H1 (cell line): ENCODE measurements at regions not wholly inside any gene's neighbourhood (a gene's known extent, or its start where the extent isn't known, plus 50 kb on each side); places are given as distances from the start of the nearest gene placed in this dataset.
A peak's percentile ranks its signal among the peaks of the same experiment; 100 is the strongest.

ENCODE experiments used
- CTCF ChIA-PET: fragments of 300-600 bp; sonication (Branson Sonifier 250); formaldehyde crosslinking; loops from one replicate; lab custom pipeline; 2021; ENCODE audit not compliant: partially characterized antibody; lab: Charles Lee
- POLR2A ChIA-PET: fragments of 300-600 bp; sonication (Branson Sonifier 250); formaldehyde crosslinking; loops from one replicate; lab custom pipeline; 2021; ENCODE audit warnings: inconsistent platforms; ENCODE audit not compliant: partially characterized antibody; lab: Charles Lee
- DNase-seq, 2 experiments: peaks; one replicate each; pipeline versions ENCODE4 v3.0.0 to v3.0.0-alpha.2; 2010 to 2022; ENCODE audit warnings: low spot score in 2 of 2, low read depth in 1 of 2, mixed read lengths in 1 of 2
- FAIRE-seq: peaks from 2 replicates; lab custom pipeline; 2011; peaks lifted over from hg19 to GRCh38; lab: Jason Lieb, UNC
- H2AFZ ChIP-seq: 2 replicates; pipeline ENCODE4 v1.8.1; 2012; ENCODE audit warnings: low read length, inconsistent platforms
- H2AK5ac ChIP-seq: 2 replicates; pipeline ENCODE4 v1.6.1; 2013; ENCODE audit warnings: low read depth, low read length
- H2BK120ac ChIP-seq: replicated peaks from 2 replicates; pipeline ENCODE3; 2013; ENCODE audit warnings: low read depth, low read length, inconsistent platforms
- H2BK12ac ChIP-seq: 2 replicates; pipeline ENCODE4 v1.6.1; 2013; ENCODE audit warnings: low read depth, low read length
- H2BK15ac ChIP-seq: 2 replicates; pipeline ENCODE4 v1.6.1; 2013; ENCODE audit warnings: low read length
- H2BK20ac ChIP-seq: 2 replicates; pipeline ENCODE4 v1.6.1; 2013; ENCODE audit warnings: low read length
- H2BK5ac ChIP-seq: 2 replicates; pipeline ENCODE4 v1.6.1; 2013; ENCODE audit warnings: low read depth, low read length
- H3K14ac ChIP-seq: 2 replicates; pipeline ENCODE4 v1.6.1; 2013; ENCODE audit warnings: inconsistent platforms; ENCODE audit not compliant: insufficient read length
- H3K18ac ChIP-seq: 2 replicates; pipeline ENCODE4 v1.6.1; 2013; ENCODE audit warnings: low read length; ENCODE audit errors: extremely low read depth
- H3K23ac ChIP-seq: 2 replicates; pipeline ENCODE4 v1.6.1; 2013; ENCODE audit warnings: inconsistent platforms; ENCODE audit not compliant: insufficient read length
- H3K23me2 ChIP-seq: 2 replicates; pipeline ENCODE4 v1.6.1; 2013; ENCODE audit warnings: low read depth, low read length
- H3K27ac ChIP-seq: 2 replicates; pipeline ENCODE4 v1.6.1; 2011; ENCODE audit warnings: low read depth, low read length, inconsistent platforms
- H3K27me3 ChIP-seq, 4 experiments: replicated peaks in 1 of 4; 1 replicate in 1 of 4; 2 replicates in 3 of 4; pipeline versions ENCODE4 v1.6.1 to v1.8.1; 2011 to 2013; ENCODE audit warnings: low read length in 3 of 4, mild to moderate bottlenecking in 3 of 4, inconsistent platforms in 2 of 4, mixed read lengths in 2 of 4, moderate library complexity in 1 of 4; ENCODE audit not compliant: control insufficient read depth in 3 of 4, insufficient read depth in 3 of 4; ENCODE audit errors: extremely low read depth in 1 of 4
- H3K36me3 ChIP-seq, 4 experiments: 2 replicates each; pipeline versions ENCODE4 v1.6.1 to v1.8.1; 2011 to 2013; ENCODE audit warnings: mild to moderate bottlenecking in 4 of 4, low read length in 3 of 4, moderate library complexity in 2 of 4, control low read depth in 1 of 4, inconsistent platforms in 1 of 4; ENCODE audit not compliant: insufficient read depth in 4 of 4, control insufficient read depth in 2 of 4
- H3K4ac ChIP-seq: replicated peaks from 2 replicates; pipeline ENCODE3; 2013; ENCODE audit warnings: low read length, low read depth, mixed read lengths, inconsistent platforms; ENCODE audit not compliant: insufficient read length
- H3K4me1 ChIP-seq, 4 experiments: replicated peaks in 1 of 4; 1 replicate in 1 of 4; 2 replicates in 3 of 4; pipeline versions ENCODE4 v1.6.1 to v1.8.1; 2011 to 2013; ENCODE audit warnings: low read length in 3 of 4, inconsistent platforms in 2 of 4, mixed read lengths in 1 of 4; ENCODE audit not compliant: insufficient read depth in 4 of 4, control insufficient read depth in 3 of 4
- H3K4me2 ChIP-seq, 2 experiments: 2 replicates each; pipeline versions ENCODE4 v1.6.1 to v1.8.1; 2011 to 2013; ENCODE audit warnings: low read depth in 2 of 2, low read length in 2 of 2, control low read depth in 1 of 2, inconsistent platforms in 1 of 2, mild to moderate bottlenecking in 1 of 2; ENCODE audit not compliant: insufficient read depth in 1 of 2
- H3K4me3 ChIP-seq, 4 experiments: fragments of 200-600, 300-600 bp in 1 of 4; sonication (generic), shearing (Covaris generic), sonication (Bioruptor Twin) in 1 of 4; 2 replicates each; pipeline versions ENCODE4 v1.5.1 to v1.8.1; 2011 to 2016; ENCODE audit warnings: low read length in 4 of 4, low read depth in 3 of 4, control low read depth in 2 of 4, inconsistent platforms in 2 of 4, mild to moderate bottlenecking in 2 of 4, mixed read lengths in 1 of 4, moderate library complexity in 1 of 4; ENCODE audit not compliant: insufficient read depth in 2 of 4; ENCODE audit errors: extremely low read depth in 1 of 4
- H3K56ac ChIP-seq: replicated peaks from 2 replicates; pipeline ENCODE3; 2013; ENCODE audit warnings: low read depth, mild to moderate bottlenecking, mixed read lengths, low read length, inconsistent platforms; ENCODE audit not compliant: insufficient read length
- H3K79me1 ChIP-seq: 2 replicates; pipeline ENCODE4 v1.6.1; 2013; ENCODE audit warnings: low read depth, low read length, control low read depth
- H3K79me2 ChIP-seq, 2 experiments: 2 replicates each; pipeline versions ENCODE4 v1.6.1 to v1.8.1; 2012 to 2013; ENCODE audit warnings: low read length in 2 of 2, mild to moderate bottlenecking in 2 of 2, inconsistent platforms in 1 of 2; ENCODE audit not compliant: insufficient read depth in 2 of 2, control insufficient read depth in 1 of 2
- H3K9ac ChIP-seq, 4 experiments: replicated peaks in 1 of 4; 1 replicate in 1 of 4; 2 replicates in 3 of 4; pipeline versions ENCODE4 v1.6.1 to v1.8.1; 2011 to 2013; ENCODE audit warnings: low read depth in 3 of 4, low read length in 3 of 4, control low read depth in 2 of 4, mild to moderate bottlenecking in 2 of 4, moderate library complexity in 2 of 4, inconsistent platforms in 1 of 4; ENCODE audit errors: extremely low read depth in 1 of 4
- H3K9me3 ChIP-seq, 2 experiments: 2 replicates each; pipeline versions ENCODE4 v1.6.1 to v1.8.1; 2012 to 2013; ENCODE audit warnings: mild to moderate bottlenecking in 2 of 2, moderate library complexity in 2 of 2, control low read depth in 1 of 2, inconsistent platforms in 1 of 2, low read depth in 1 of 2, low read length in 1 of 2, mixed read lengths in 1 of 2; ENCODE audit not compliant: insufficient read depth in 2 of 2
- H4K20me1 ChIP-seq, 2 experiments: replicated peaks in 1 of 2; 2 replicates each; pipeline versions ENCODE3 to v1.8.1; 2011 to 2013; ENCODE audit warnings: inconsistent platforms in 2 of 2, low read length in 2 of 2, mild to moderate bottlenecking in 1 of 2; ENCODE audit not compliant: insufficient read depth in 2 of 2, control insufficient read depth in 1 of 2
- H4K5ac ChIP-seq: 2 replicates; pipeline ENCODE4 v1.6.1; 2013; ENCODE audit warnings: low read length, low read depth, mixed read lengths, inconsistent platforms; ENCODE audit not compliant: insufficient read length
- H4K8ac ChIP-seq: 2 replicates; pipeline ENCODE4 v1.8.0; 2013; ENCODE audit warnings: mild to moderate bottlenecking, moderate library complexity, low read length, inconsistent platforms; ENCODE audit not compliant: insufficient read depth; ENCODE audit errors: extremely low read depth
- H4K91ac ChIP-seq: replicated peaks from 2 replicates; pipeline ENCODE3; 2013; ENCODE audit warnings: low read length, mixed read lengths, inconsistent platforms; ENCODE audit not compliant: insufficient read length
- CTCF ChIP-seq, 3 experiments: IDR thresholded peaks; 1 replicate in 2 of 3; 2 replicates in 1 of 3; pipeline versions ENCODE4 v1.5.1 to v1.6.1; 2011; ENCODE audit warnings: low read length in 3 of 3, mild to moderate bottlenecking in 3 of 3, inconsistent platforms in 2 of 3, low read depth in 1 of 3, moderate library complexity in 1 of 3; ENCODE audit not compliant: insufficient read depth in 1 of 3; ENCODE audit errors: control extremely low read depth in 1 of 3
- EGR1 ChIP-seq: IDR thresholded peaks from 2 replicates; pipeline ENCODE4 v1.6.1; 2011; ENCODE audit warnings: low read depth, low read length, borderline replicate concordance
- GABPA ChIP-seq: IDR thresholded peaks from 2 replicates; pipeline ENCODE4 v1.6.1; 2011; ENCODE audit warnings: mild to moderate bottlenecking, low read length, moderate library complexity, borderline replicate concordance; ENCODE audit not compliant: insufficient read depth
- RAD21 ChIP-seq, 2 experiments: IDR thresholded peaks in 1 of 2; conservative IDR thresholded peaks in 1 of 2; 2 replicates each; pipeline ENCODE4 v1.6.1; 2011; ENCODE audit warnings: low read depth in 2 of 2, low read length in 2 of 2, improper control_type of control experiment in 1 of 2, inconsistent platforms in 1 of 2, mild to moderate bottlenecking in 1 of 2, moderate library complexity in 1 of 2
- RFX5 ChIP-seq: IDR thresholded peaks from 2 replicates; pipeline ENCODE4 v1.6.1; 2011; ENCODE audit warnings: low read depth, low read length, improper control_type of control experiment, borderline replicate concordance
- SP2 ChIP-seq: IDR thresholded peaks from 2 replicates; pipeline ENCODE4 v1.6.1; 2012; ENCODE audit warnings: mild to moderate bottlenecking, low read length, inconsistent platforms
- YY1 ChIP-seq: IDR thresholded peaks from 2 replicates; pipeline ENCODE4 v1.6.1; 2011; ENCODE audit warnings: low read depth, mild to moderate bottlenecking, low read length
- WGBS, 2 experiments: shearing (Covaris generic) in 1 of 2; methylation state at CpG; one replicate each; pipeline versions ENCODE4 v1.1.6 to v1.1.7; 2013 to 2015; ENCODE audit warnings: low lambda C conversion rate in 2 of 2, mixed read lengths in 2 of 2, inconsistent platforms in 1 of 2, low coverage in 1 of 2, missing lambda C conversion rate in 1 of 2; ENCODE audit not compliant: insufficient replicate concordance in 2 of 2, insufficient coverage in 1 of 2, insufficient read length in 1 of 2; ENCODE audit errors: extremely low coverage in 1 of 2, missing lambda C conversion rate in 1 of 2; 5-methylcytosine and 5-hydroxymethylcytosine counted together

- Histone ChIP-seq H3K4me2 (no peak overlapping the region), H3K79me1 (no peaks in the 10 kb centered on the region), H4K91ac (peak overlapping the region; percentile 87), H4K20me1 (no peaks in the 10 kb centered on the region), H3K14ac (no peak overlapping the region), H2AK5ac (no peak overlapping the region), H2AFZ (peak overlapping the region; percentile 93), H3K4me3 (no peak overlapping the region), H2BK20ac (no peak overlapping the region), H3K4ac (peak overlapping the region; percentile 46), H2BK5ac (peak overlapping the region; percentile 75; the same call in 1 of the 2 replicates), H3K36me3 (no peaks in the 10 kb centered on the region), H3K27ac (no peak overlapping the region), H3K23ac (no peak overlapping the region), H3K56ac (no peak overlapping the region), H3K23me2 (no peaks in the 10 kb centered on the region), H2BK12ac (peak overlapping the region; percentile 27; the same call in 1 of the 2 replicates), H2BK120ac (peak overlapping the region; percentile 84), H3K27me3 (no peaks in the 10 kb centered on the region; a peak in 1 of 7 replicates), H2BK15ac (peak overlapping the region; percentile 98), H4K5ac (peak overlapping the region; percentile 81), H3K4me1 (peaks cover 0 to 4% (median 1%) of the 10 kb centered on the region in 4 experiments; a peak in 5 of 7 replicates), H3K79me2 (no peaks in the 10 kb centered on the region), H3K9ac (no peak overlapping the region), H3K18ac (peak overlapping the region; percentile 85), H4K8ac (peak overlapping the region; percentile 88), H3K9me3 (no peaks in the 10 kb centered on the region)
- DNase-seq: peak; percentile 63 to 87
- peak; percentile 76 to 95 (median 93) for TF ChIP-seq CTCF (IDR thresholded peaks at IDR 0.05; ENCODE audit: control extremely low read depth in 1 of 3, insufficient read depth in 1 of 3, low read depth in 1 of 3, low read length in 3 of 3)
- peak; percentile 93 to 96 for TF ChIP-seq RAD21 (IDR thresholded peaks at IDR 0.05 in 1 of 2, conservative IDR thresholded peaks at IDR 0.05 in 1 of 2; ENCODE audit: low read depth in 2 of 2, low read length in 2 of 2)
- peak; percentile 53; the same call in 1 of the 2 replicates for TF ChIP-seq GABPA
- TF ChIP-seq EGR1: peak; percentile 38; the same call in 1 of the 2 replicates
- TF ChIP-seq YY1: peak; percentile 75; the same call in 1 of the 2 replicates
- TF ChIP-seq SP2: no peak
- no peak for TF ChIP-seq RFX5
- WGBS, 2 experiments: 44% methylated on average over 6 of the region's 6 CpGs; no CpG with 5 or more reads in 1 of the 2 experiments
- peak; percentile 91 for FAIRE-seq
- CTCF ChIA-PET: interaction anchor here (0.6 to 5.8 kb wide), 54 partner anchors 9 to 518 kb away, joined by 3 to 76 read pairs (median 4); no protein-coding TSS in a partner anchor
- POLR2A ChIA-PET: interaction anchor here (1.1 to 1.4 kb wide), 2 partner anchors 64 to 65 kb away, joined by 3 to 5 read pairs; no protein-coding TSS in a partner anchor
Measured at GRCh38 chr16:49921791-49922456, 66.0 kb upstream of the ZNF423 start.
